HUDEP-2 (cell line): ENCODE measurements at regions not wholly inside any gene's neighbourhood (a gene's known extent, or its start where the extent isn't known, plus 50 kb on each side); places are given as distances from the start of the nearest gene placed in this dataset.

Experiments
- DNase-seq, 76 experiments: peaks; one replicate each; lab custom pipeline; 2025; ENCODE audit not compliant: unreplicated experiment in 76 of 76; lab: John Stamatoyannopoulos, UW

DNA sequence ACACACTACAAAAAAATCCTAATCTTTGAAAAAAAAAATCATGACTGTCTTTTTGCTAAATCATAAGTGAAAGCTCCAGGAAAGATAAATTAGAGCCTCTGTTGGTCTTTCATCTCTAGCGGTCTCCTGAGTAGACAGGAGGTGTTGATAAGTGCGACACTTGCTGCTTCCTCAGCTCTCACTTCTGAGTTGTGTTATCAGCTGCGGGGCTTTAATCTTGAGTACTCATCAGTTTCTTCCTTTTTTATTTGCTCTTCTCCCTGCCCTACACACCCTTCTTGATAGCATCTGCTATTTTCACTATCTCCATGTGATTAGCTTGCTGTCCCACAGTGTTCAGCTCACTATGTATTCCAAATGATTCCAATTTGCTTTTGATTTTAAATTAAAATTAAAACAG lies 1449.2 kb downstream of the C4orf33 start:
- DNase-seq: no peak

DNA sequence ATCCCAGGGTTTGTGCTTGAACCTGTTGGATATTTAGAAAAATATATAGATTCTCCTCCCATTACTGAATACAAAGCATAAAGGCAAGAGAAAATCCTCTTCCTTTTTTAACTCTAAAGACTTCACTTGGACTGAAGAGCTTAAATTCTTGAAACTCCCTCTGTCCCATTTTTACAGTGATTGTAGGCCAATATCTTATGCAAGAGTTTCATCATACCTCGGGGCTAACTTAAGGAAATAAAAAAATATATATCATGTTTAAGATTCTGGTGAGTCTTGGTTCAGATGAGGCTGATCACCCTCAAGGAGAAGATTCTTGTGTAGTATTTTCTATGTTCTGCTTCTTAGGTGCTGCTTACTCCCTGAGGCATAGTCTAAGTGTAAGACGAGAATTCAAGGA lies 1449.6 kb downstream of the C4orf33 start:
- DNase-seq: no peak

DNA sequence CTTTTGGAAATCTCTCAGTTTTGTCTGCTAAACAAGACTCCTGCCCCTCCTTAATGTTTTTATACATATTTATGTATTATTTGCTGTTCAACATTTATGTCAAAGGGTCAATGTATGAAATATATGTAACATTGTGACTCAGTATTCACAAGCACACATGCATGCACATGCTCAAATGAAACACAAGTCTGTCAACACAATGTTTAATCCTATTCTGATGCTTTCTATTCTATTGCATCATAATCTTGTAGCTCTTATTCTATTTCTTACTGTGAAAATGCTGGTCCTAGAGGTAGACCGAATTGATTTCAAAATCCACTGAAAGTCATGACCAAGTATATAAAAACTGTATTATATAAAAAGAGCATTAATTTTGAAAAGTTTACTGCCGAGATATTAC lies 1463.3 kb downstream of the C4orf33 start:
- DNase-seq: no peak

- no peak for DNase-seq
Measured at GRCh38 chr4:130563185-130563888, 1467.4 kb downstream of the C4orf33 start.

DNA sequence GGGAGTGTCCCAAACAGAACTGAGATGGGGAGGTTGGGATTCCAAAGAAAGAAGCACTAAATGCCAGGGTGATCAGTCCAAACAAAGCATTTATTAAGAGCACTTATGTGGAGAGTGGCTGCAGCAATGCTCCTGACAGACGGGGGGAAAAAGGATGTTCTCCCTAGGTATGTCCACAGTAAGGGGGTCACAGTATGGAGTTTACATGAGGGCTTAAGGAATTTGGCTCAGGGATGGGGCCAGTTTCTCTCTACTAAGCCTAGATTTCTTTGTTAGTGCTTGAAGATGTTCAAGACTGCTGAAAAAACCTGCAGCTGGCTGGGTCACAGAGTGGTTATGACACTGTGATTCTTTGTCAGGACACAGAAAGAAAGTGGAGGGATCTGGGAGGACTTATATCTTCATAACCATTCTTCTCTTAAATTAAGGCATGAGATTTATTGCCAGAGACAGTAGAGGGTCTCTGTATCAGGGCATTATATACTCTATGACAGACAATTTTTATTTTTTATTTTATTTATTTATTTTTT lies 1468.0 kb downstream of the C4orf33 start:
- DNase-seq: no peak

DNA sequence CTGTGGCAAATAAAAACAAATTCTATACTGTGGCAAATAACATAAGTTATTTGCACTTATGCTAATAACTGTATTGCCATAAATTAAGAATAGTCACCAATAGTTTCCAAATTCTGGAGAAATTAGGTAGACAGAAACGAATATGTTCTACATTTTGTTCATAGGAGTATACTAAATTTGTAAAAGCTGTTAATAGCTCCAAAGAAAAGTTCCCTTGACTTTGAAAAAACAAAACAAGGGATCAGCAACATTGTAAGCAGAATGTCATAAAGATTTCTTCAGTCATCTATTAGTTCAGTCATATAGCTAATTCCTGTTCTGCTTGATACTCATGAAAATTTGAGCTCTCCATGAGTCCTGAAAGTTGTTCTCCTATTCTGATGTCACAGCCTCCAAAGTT lies 1472.8 kb downstream of the C4orf33 start:
- no peak for DNase-seq

DNA sequence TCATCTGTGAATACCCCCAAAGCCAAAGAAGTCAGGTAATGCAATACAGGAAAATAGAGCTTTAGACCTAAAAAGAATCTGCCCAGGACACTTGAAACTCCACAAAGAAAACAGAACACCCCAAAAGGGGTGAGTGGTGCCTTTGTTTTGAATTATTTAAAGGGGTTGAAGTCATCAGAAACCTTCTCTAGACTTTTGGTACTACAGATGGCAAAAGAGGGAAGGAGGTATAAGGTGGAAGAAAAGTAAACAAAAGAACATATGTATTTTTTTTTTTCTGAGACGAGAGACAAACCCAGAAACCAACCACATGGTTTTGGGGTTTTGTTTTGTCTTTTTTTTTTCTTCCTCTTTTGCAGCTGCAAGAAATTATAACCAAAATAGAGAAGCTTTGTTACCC lies 1477.8 kb downstream of the C4orf33 start:
- no peak for DNase-seq

DNA sequence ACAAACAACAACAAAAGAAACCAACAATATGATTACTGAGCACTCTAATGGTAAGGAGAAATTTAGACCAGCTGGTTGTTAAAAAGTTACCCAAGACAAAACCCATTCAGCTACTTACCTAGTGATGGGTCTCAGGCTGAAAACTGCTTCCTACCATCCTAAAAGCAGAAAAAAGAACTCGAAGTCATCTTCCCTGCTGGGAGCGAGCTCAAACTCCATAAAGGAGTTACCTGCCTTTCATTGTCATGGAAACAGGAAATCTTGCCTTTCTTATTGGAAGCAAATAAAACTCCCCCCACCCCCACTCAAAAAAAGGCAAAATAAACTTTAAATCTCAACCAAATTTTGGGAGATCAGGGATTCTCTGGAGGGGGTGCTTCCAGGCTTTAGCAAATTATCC lies 1478.3 kb downstream of the C4orf33 start:
- no peak for DNase-seq

GRCh38 chr4:130576218-130576617 lies 1480.3 kb downstream of the C4orf33 start:
- DNase-seq: no peak

DNA sequence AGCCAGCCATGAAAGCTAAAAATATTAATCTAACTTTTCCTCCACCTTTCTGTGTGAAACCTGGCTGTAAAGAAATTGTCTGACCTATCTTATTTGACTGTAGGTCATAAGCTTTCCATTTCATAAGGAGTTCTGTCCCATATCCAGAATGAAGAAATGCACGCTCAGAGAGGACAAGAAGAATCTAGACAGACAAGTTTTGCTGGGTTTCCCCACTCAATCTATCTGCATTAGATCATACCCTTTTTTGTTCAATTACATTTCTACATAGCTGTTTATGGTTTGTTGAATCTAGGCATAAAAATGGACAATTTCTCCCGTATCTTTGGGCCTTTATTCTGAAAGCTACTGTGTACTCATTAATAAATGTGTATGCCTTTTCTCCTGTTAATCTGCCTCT lies 1495.1 kb downstream of the C4orf33 start:
- no peak for DNase-seq

GRCh38 chr4:130600706-130601105 lies 1504.8 kb downstream of the C4orf33 start:
- DNase-seq: no peak

DNA sequence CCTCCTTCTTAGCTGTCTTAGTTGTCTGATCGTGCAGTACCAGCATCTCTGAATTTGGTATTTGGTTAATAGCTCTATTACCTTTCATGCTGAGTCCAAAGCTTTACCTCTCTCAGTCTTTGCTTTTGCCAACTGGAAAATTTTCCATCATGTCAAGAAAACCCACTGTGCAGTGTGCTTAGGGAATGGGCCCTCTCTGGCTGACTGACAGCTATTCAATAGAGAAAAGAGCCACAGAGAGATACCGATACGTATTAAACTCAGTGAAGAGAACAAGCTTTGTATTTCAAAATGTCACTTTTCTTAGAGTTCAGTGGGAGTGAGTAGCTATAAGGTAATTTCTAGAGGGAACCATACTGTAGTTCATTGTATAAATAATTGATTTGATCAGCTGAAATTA lies 1507.1 kb downstream of the C4orf33 start:
- no peak for DNase-seq

GRCh38 chr4:130608121-130608520 lies 1512.2 kb downstream of the C4orf33 start:
- DNase-seq: no peak

DNA sequence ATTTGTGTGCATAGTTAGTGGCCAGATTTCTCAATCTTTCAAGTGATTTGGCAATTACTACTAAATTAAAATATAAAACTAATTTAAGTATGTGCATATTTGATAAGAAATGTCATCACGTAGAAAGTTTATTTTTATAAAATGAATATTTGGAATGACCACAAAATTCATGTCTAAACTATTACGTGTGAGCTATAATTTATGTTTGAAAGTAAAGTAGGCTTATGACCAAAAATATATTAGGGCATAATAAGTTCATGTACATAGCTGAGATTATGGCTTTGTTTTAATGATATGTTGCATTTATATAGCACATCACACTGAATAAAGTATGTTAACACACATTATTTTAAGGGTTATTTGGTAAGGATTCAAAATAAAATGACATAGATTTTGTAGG lies 1532.6 kb downstream of the C4orf33 start:
- no peak for DNase-seq

DNA sequence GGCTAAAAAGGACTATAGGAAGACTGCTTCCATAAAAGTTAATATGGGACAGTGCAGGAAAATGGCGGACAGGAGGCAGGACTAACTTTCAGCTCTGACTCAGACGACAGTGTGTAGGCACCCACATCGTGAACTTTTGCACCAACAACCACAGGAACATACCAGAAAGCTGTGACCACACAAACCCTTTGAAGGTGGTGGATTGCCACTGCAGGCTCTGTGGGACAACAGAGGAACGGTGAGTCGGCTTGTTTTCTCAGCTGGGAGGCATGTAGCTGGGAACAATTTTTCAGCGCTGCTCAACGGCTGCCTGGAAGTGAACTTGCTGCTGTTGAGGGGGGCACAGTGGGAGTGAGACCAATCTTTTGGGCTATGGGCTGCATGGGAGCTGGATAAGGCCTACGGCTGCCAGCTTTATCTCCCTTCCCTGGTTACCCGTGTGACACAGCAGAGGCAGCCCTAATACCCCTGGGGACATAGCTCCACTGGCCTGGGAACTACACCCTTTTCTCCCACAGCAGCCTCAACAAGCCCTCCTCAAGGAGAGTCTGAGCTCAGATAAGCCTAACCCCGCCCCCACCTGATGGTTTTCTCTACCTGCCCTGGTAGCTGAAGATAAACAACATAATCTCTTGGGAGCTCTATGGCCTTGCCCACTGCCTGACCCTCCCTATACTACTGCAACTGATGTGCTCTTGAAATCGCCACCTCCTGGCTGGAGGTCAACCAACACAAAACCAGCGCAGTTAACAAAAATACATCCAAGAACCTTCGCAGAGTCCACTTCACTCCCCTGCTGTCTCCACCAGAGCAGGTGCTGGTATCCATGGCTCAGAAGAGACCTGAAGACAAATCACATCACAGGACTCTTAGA lies 1537.0 kb downstream of the C4orf33 start:
- no peak for DNase-seq

DNA sequence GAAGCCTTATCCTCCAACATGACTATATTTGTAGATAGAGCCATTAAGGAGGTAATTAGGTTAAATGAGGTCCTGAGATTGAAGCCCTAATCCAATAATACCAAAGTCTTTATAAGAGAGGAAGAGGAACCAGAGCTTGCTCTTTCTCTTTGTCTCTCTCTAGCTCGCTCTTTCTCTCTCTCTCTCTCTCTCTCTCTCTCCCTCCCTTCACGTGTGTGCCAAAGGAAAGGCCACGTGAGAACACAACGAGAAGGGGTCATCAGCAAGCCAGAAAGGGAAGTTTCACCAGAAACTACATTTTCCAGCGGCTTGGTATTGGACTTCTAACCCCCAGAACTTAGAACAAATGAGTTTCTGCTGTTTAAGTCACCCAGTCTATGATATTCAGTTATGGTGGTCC lies 1540.5 kb downstream of the C4orf33 start:
- DNase-seq: no peak

DNA sequence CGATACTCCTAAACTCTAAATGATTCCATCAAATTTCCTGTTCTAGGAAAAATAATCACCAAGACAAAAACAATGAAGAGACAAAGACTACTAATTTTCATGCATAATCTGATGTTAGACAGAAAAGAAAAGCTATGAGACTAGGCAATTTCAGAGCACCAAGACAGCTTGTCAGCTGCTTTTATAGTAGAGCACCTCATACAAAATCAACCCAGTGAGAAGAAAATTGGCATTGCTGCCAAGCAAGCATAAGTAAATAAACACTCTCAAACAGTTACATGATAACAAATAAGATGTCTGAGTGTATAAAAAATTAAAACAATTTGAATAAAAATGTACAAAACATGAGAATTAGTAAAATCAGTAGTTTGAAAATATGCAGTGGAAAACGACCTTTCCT lies 1544.6 kb downstream of the C4orf33 start:
- no peak for DNase-seq

GRCh38 chr4:130646886-130647285 lies 1550.9 kb downstream of the C4orf33 start:
- no peak for DNase-seq

GRCh38 chr4:130648570-130648969 lies 1552.6 kb downstream of the C4orf33 start:
- DNase-seq: no peak

DNA sequence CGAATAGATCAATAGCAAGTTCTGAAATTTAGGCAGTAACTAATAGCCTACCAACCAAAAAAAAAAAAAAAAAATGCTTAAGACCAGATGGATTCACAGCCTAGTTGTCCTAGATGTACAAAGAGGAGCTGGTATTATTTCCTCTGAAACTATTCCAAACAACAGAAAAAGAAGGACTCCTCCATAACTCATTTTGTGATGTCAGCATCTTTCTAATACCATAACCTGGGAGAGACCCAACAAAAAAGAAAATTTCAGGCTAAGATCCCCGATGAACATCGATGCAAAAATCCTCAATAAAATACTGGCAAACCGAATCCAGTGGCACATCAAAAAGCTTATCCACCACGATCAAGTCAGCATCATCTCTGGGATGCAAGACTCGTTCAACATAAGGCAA lies 1557.9 kb downstream of the C4orf33 start:
- DNase-seq: no peak

DNA sequence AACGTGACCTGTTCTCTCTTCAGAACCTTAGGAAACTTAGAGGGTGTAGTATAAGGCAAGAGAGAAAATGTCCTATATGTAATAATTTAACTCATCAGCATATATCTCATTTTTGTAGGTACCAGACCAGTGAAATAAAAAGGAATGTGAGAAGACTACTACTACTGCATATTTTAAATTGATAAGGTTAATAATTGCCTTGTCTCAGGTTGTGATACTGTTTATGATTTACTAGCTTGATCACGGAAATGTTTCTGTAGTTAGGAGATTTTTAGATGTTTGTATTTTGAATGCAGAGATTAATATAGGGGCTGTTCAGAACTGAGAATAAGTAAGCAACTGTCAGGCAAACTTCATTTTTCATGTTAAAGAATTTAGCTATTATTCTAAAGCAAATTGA lies 1563.4 kb downstream of the C4orf33 start:
- no peak for DNase-seq

DNA sequence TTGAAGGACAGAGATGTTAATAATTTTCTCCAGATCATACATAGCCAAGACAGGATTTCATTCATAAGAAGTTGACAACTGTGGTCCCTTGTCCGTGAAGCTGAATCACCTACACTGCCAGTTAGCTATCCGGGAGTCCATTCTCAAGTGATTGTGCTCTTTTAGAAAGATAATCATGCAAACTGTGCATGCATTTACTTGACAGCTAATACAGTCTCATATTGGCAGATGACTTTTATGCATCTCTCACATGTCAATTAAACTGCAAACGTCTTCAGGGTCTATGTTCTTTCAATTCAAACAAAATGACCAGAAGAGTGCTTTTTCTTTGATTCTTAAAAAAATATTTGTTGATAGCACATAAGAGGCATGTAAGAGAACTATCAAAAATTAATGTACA lies 1572.9 kb downstream of the C4orf33 start:
- no peak for DNase-seq
